Muscle of leg (tissue), 3 donors: ENCODE measurements at regions not wholly inside any gene's neighbourhood (a gene's known extent, or its start where the extent isn't known, plus 50 kb on each side); places are given as distances from the start of the nearest gene placed in this dataset.
"Not testable (repeated sequence)": the region's sequence is repeated elsewhere in the genome, so short reads cannot be mapped to it uniquely, and the experiment has no call there.

ENCODE experiments used
- DNase-seq: peaks from one replicate; pipeline ENCODE4 v3.0.0; 2013
- H3K27ac ChIP-seq: one replicate; pipeline ENCODE4 v1.5.1; 2013; ENCODE audit warnings: mild to moderate bottlenecking, low read length, control low read depth
- H3K27me3 ChIP-seq: one replicate; pipeline ENCODE4 v1.6.1; 2013; ENCODE audit warnings: low read length; ENCODE audit not compliant: control insufficient read depth, insufficient read depth
- H3K36me3 ChIP-seq: one replicate; pipeline ENCODE4 v1.6.1; 2013; ENCODE audit warnings: low read length; ENCODE audit not compliant: control insufficient read depth, insufficient read depth
- H3K4me1 ChIP-seq: one replicate; pipeline ENCODE4 v1.6.1; 2013; ENCODE audit warnings: low read length; ENCODE audit not compliant: control insufficient read depth, insufficient read depth
- H3K4me3 ChIP-seq: one replicate; pipeline ENCODE4 v1.5.1; 2013; ENCODE audit warnings: low read length, control low read depth
- H3K9me3 ChIP-seq: replicated peaks from 2 replicates; pipeline ENCODE4 v1.6.1; 2013; ENCODE audit warnings: low read depth, low read length; ENCODE audit not compliant: control insufficient read depth
- WGBS: methylation state at CpG from one replicate; pipeline ENCODE4 v1.1.5; 2013; ENCODE audit warnings: missing lambda C conversion rate; ENCODE audit not compliant: insufficient coverage; 5-methylcytosine and 5-hydroxymethylcytosine counted together

DNA sequence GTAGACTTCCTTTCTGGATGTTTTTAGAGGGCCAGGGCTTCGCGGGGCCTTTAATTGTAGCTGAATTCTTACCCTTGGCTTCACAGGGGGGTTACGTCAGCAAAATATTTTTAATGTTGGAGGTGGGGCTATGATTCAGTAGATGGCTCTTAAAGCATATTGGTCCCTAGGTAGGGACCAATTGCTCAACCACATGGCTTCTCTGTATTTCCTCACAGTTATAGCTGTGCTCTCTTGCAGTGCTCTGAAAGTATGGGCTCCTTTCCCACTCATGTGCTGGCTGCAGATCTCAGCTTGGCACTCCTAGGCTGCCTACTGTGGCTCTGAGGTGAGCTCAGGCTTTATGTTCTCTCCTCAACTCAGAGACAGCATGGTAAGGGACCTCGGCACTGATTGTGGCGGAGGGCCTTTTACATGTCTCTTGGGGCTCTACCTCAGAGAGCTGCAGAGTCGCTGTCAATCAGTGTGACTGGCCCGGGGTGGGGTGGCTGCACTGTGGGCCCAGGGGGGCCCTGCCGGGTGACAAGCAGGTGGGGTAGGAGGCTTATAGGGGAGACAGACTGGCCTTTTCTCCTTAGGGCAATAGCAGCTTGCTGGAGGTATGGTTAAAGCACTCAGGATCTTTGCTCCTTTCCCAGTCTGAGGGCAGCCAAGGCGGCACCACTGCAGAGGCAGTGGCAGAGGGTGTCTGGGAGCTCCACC is 318.0 kb downstream of the DOK5 start:
- Histone ChIP-seq H3K4me3 (no peak overlapping the region), H3K36me3 (no peaks in the 10 kb centered on the region), H3K9me3 (peaks cover 2% of the 10 kb centered on the region), H3K27ac (no peak overlapping the region), H3K27me3 (no peaks in the 10 kb centered on the region), H3K4me1 (no peaks in the 10 kb centered on the region)
- DNase-seq = peak; percentile 38
- 67% methylated on average over 4 of the region's 9 CpGs for WGBS

DNA sequence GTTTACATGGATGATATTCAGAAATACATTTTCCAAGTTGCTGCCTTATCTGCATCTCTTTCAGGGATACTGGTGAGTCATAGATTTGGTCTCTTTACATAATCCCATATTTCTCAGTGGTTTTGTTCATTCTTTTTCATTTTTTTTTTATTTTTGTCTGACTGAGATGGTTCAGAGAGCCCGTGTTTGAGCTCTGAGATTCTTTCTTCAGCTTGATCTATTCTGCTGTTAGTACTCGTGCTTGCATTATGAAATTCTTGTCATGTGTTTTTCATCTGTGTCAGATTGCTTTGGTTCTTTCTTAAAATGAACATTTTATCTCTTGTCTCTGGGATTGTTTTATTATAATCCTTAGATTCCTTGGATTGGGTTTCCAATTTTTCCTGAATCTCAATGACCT is 317.3 kb downstream of the DOK5 start:
- Histone ChIP-seq H3K4me3 (no peak overlapping the region), H3K27me3 (no peaks in the 10 kb centered on the region), H3K4me1 (no peaks in the 10 kb centered on the region), H3K36me3 (no peaks in the 10 kb centered on the region), H3K27ac (no peak overlapping the region), H3K9me3 (peaks cover 2% of the 10 kb centered on the region)
- no CpG with 5 or more reads among the region's 2 CpGs for WGBS
- DNase-seq = no peak

DNA sequence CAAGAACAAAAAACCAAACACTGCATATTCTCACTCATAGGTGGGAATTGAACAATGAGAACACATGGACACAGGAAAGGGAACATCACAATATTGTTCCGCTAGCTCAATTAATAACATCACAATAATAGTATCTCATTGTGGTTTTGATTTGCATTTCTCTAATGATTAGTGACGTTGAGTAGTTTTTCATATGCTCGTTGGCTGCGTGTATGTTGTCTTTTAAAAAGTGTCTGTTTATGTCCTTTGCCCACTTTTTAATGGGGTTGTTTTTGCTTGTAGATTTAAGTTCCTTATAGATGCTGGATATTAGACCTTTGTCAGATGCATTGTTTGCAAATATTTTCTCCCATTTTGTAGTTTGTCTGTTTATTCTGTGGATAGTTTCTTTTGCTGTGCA is 312.9 kb downstream of the DOK5 start:
- not testable (repeated sequence) for H3K27ac ChIP-seq, DNase-seq, H3K4me1 ChIP-seq, H3K27me3 ChIP-seq, H3K4me3 ChIP-seq, H3K36me3 ChIP-seq, H3K9me3 ChIP-seq
- WGBS = no CpG with 5 or more reads among the region's 4 CpGs

DNA sequence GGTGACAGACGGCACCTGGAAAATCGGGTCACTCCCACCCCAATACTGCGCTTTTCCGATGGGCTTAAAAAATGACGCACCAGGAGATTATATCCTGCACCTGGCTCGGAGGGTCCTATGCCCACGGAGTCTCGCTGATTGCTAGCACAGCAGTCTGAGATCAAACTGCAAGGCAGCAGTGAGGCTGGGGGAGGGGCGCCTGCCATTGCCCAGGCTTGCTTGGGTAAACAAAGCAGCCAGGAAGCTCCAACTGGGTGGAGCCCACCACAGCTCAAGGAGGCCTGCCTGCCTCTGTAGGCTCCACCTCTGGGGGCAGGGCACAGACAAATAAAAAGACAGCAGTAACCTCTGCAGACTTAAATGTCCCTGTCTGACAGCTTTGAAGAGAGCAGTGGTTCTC is 307.4 kb downstream of the DOK5 start:
- H3K27ac ChIP-seq, H3K9me3 ChIP-seq, H3K4me3 ChIP-seq, DNase-seq, H3K27me3 ChIP-seq, H3K36me3 ChIP-seq, H3K4me1 ChIP-seq: not testable (repeated sequence)
- WGBS = 70% methylated on average over 2 of the region's 9 CpGs

DNA sequence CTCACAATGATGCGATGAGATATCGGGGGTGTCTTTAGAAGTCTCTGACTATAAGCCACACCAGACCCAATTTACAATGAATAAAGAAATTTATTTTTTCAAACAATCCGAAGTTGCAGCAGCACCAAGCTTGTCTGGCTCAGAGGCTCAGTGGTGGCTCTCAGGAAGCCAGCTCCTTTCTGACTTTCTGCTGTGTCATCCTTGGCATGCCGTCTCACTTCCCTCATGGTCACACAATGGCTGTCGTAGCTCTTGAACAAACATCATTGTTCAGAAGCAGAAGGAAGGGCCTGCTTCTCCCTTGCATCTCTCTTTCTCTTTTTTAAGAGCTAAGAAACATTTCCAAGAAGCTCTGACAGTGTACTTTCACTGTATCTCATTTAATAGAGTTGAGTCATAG is 299.0 kb downstream of the DOK5 start:
- DNase-seq = no peak
- H3K4me1 ChIP-seq = no peaks in the 10 kb centered on the region

DNA sequence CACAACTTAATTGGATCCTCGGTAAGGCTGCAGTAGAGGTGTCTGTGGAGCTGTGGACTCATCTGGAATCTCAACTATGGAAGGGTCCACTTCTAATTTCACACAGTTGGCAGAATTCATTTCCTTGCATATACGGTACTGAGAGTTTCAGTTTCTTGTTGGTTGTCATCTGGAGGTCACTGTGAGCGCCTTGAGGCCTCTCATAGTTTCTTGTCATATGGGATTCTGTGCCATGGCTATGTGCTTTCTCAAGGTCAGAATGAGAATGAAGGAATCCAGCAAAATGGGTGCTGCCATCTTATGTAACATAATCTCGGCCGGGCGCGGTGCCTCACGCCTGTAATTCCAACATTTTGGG is 298.2 kb downstream of the DOK5 start:
- H3K27me3 ChIP-seq = no peaks in the 10 kb centered on the region
- WGBS = 93% methylated on average over 5 of the region's 8 CpGs
- no peak for DNase-seq

More for the DNA sequence above, 299.0 kb downstream of the DOK5 start:
- Histone ChIP-seq H3K9me3 (no peaks in the 10 kb centered on the region), H3K27me3 (no peaks in the 10 kb centered on the region), H3K4me3 (no peak overlapping the region), H3K36me3 (no peaks in the 10 kb centered on the region), H3K27ac (no peak overlapping the region)
- WGBS = 94% methylated on average over 3 of the region's 5 CpGs

DNA sequence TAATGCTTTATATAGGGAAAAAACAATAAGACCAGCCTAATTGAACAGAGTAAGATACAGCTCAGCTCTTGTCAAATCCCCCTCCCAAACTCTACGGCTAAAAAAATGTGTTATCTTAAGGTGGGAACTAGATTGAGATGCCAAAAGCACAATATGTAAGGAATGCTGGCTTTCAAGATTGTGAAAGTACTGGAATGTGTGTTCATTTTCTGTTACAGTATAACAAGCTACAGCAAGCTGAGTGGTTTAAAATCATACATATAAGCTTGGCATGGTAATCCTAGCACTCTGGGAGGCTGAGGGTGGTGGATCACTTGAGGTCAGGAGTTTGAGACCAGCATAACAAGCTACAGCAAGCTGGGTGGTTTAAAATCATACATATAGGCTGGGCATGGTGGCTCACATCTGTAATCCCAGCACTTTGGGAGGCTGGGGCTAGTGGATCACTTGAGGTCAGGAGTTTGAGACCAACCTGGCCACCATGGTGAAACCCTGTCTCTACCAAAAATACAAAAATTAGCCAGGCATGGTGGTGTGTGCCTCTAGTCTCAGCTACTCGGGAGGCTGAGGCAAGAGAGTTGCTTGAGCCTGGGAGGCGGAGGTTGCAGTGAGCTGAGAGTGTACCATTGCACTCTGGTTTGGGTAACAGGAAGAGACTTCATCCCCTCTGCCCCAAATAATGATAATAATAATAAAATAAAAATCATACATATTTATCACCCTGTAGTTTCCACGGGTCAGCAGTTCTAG is 297.7 kb downstream of the DOK5 start:
- WGBS = no CpG with 5 or more reads among the region's 4 CpGs
- Histone ChIP-seq H3K4me1 (no peaks in the 10 kb centered on the region), H3K27ac (no peak overlapping the region), H3K27me3 (no peaks in the 10 kb centered on the region), H3K36me3 (no peaks in the 10 kb centered on the region), H3K9me3 (no peaks in the 10 kb centered on the region), H3K4me3 (no peak overlapping the region)
- DNase-seq = no peak

More for the DNA sequence above, 298.2 kb downstream of the DOK5 start:
- H3K4me3 ChIP-seq = no peak overlapping the region
- no peaks in the 10 kb centered on the region for H3K4me1 ChIP-seq
- no peak overlapping the region for H3K27ac ChIP-seq
- H3K9me3 ChIP-seq = no peaks in the 10 kb centered on the region
- H3K36me3 ChIP-seq = no peaks in the 10 kb centered on the region

DNA sequence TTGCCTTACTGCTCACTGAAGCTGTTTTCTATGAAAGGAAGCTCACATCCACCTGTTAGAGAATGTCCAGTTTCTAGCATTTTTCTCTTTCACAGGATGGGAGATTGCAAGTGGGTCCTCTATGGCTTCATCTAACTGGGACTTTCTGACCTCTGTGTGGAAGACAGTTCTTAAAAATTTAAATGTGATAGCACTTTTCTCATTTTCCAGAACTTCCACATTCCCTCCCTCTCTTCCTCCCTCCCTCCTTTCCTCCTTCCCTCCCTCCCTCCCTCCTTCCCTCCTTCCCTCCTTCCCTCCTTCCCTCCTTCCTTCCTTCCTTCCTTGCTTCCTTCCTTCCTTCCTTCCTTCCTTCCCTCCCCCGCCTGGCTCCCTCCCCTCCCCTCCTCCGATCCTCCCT is 291.1 kb downstream of the DOK5 start:
- Histone ChIP-seq H3K9me3 (no peaks in the 10 kb centered on the region), H3K4me1 (no peaks in the 10 kb centered on the region), H3K27me3 (no peaks in the 10 kb centered on the region), H3K4me3 (no peak overlapping the region), H3K27ac (no peak overlapping the region), H3K36me3 (no peaks in the 10 kb centered on the region)
- DNase-seq = no peak
- no CpG with 5 or more reads among the region's 2 CpGs for WGBS

DNA sequence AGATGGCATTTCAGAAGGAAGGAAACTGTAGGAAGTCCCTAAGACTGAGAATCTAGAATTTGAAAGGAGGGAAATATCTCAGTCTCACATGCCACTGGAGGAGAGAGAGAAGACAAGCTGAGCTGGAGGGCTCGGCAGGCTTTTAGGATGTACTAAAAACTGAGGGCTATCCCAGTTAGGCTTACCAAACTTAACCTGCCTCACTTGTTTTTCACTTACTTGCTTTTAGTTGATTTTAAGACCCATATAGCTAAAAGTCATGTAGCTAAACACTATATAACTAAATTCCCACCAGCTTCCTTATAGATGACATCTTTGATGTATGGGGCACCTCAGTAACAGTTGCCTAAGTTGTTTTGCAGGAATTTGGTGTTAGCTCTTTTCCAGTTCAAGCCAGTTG is 288.0 kb downstream of the DOK5 start:
- Histone ChIP-seq H3K36me3 (no peaks in the 10 kb centered on the region), H3K9me3 (no peaks in the 10 kb centered on the region), H3K27ac (no peak overlapping the region), H3K4me1 (no peaks in the 10 kb centered on the region), H3K27me3 (no peaks in the 10 kb centered on the region), H3K4me3 (no peak overlapping the region)
- no peak for DNase-seq
- no CpG with 5 or more reads among the region's 1 CpG for WGBS

DNA sequence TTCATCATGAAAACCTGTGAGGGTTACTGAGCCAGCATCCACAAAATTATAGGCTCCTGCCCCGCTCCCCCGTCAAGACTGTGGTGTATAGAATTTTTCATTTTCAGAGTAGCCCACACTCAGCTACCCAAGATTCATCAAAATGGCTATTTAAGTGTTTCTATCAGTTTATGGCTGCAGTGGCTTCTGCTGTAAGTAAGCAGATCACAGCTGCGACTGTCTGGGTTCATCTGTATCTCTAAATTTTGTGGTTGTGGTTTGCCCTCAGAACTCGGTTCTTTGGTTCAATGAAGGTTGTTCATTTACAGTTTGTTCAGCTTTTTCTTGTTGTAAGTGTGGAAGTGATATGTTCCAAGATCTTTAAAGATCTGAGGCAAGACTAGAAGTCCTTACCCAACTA is 284.2 kb downstream of the DOK5 start:
- H3K4me1 ChIP-seq = no peaks in the 10 kb centered on the region
- H3K27ac ChIP-seq = no peak overlapping the region
- H3K9me3 ChIP-seq = no peaks in the 10 kb centered on the region
- no peaks in the 10 kb centered on the region for H3K36me3 ChIP-seq
- no peak overlapping the region for H3K4me3 ChIP-seq
- WGBS = no CpG with 5 or more reads among the region's 4 CpGs
- H3K27me3 ChIP-seq = no peaks in the 10 kb centered on the region
- DNase-seq = no peak
